Stimulated activated CD8-positive, alpha-beta memory T cell treated with anti-CD3 and anti-CD28 coated beads, Interleukin-12 subunit alpha, Interleukin-12 subunit beta, amount 100 ng/mL, for 24 hours (primary cell): ENCODE measurements at regions not wholly inside any gene's neighbourhood (a gene's known extent, or its start where the extent isn't known, plus 50 kb on each side); places are given as distances from the start of the nearest gene placed in this dataset.
"Not testable (repeated sequence)": the region's sequence is repeated elsewhere in the genome, so short reads cannot be mapped to it uniquely, and the experiment has no call there.

Experiments
- DNase-seq: peaks from one replicate; pipeline ENCODE4 v3.0.0-alpha.2; 2020; ENCODE audit errors: extremely low read depth

DNA sequence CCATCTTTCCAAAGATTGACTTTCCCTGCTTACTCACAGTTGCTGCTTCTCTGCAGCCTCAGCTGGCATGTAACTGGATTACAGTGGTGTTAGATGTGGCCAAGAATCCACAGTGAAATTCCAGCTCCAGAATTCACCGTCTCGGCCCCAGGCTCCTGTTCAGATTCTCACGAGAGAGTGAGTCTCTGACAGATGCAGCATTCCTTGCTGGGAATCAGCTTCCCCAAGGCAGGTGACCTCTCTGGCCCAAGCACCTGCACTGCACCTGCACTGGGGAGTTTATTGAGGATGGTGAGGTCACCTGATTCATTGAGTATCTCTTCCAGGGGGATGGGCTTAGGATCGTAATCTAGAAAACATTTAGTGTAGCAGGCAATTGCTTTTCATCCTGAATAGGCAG is 600.5 kb upstream of the RBFOX1 start:
- no peak for DNase-seq

DNA sequence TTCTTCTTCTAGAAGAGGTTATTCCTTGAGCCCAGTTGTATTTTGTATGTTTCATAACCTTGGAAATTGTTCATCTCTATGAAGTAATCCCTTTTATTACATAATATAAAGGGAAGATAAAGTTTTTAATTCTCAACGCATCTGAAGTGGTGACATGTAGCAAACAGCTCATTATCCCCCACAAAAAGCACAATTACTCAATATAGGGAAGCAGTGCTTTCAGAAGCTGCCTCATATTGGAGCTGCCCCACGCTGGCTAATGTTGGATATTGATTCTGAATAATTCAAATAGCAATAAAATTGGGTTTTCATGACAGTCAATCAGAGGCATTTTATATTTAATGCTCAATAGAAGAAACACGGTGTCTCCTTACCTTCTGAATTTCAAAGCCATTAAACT is 604.3 kb upstream of the RBFOX1 start:
- no peak for DNase-seq

DNA sequence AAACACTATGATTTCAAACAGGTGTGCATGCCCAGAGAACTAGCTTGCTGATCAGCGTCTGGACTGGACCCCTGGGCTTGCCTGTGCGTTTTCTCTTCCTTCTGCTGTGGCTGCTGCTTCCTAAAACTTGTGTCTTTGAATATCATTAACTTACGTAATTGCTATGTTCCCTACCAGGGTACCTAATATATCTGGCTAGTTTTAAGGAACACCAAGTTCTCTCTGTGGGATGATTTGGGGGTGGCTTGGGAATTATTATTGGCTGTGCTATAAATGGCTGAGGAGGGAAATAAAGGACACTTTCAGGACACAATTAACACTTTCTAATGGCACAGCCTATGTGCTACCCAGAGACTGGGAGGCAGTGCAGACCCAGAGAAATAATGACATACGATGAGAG is 606.0 kb upstream of the RBFOX1 start:
- DNase-seq: no peak

DNA sequence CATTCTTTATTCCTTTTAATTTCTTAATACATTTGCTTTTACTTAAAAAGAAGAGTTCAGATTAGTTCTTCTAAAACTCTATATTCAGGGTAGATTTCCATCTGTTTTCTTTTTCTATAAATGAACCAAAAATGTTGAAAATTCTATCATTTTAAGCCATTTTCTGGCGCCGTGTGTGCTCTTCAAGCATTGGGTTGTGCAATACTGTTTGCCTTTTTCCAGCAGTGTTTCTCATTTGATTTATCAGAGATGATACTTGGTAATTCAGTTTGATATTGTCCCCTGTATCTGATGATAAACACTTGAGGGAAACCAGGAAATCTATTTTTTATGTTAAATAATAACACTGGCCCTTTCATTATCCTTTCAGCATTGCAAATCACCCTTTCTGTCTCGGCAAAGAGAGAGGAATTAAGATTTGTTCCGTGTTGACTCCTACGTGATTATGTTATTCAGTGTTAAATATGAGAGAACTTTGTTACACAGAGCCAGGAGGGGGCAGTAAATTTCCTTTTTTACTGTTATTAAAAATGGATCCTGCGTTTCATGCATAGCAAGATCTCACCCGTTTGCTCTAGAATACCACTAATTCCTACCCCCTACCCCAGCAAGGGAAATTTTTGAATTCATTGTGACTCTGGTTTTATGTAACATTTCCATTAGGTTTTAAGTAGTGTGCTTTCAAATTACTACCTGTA is 606.9 kb upstream of the RBFOX1 start:
- no peak for DNase-seq

DNA sequence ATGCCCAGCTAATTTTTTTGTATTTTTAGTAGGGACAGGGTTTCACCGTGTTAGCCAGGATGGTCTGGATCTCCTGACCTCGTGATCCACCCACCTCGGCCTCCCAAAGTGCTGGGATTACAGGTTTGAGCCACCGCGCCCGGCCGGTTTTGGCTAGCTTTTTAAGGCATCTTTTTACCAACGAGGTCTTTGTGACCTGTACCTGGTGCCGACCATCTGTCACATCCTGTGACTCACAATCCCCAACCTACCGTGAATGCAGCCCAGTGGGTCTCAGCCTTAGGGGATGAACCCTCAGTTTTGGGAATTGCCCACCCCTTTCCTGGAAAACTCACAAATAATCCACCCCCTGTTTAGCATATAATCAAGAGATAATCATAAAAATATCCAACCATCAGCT is 607.4 kb upstream of the RBFOX1 start:
- DNase-seq: not testable (repeated sequence)

DNA sequence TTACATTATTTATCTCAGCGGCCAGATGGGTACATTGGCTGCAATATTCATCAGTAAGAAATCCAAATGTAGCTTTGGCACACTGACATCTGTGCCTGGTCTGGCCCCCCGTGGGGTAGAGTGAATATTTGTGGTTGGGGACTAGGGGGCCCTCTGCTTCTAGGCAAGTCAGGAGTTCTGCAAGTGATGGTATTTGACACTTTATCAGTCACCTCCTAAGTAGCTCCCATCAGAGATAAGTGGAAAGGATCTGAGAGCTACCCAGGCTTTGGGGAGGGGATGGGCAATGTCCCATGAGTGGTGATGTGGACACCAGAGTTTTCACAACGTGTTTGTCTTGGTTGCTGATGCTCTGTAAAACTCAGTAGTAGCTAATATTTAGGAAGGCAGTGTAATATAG is 609.9 kb upstream of the RBFOX1 start:
- DNase-seq: no peak

DNA sequence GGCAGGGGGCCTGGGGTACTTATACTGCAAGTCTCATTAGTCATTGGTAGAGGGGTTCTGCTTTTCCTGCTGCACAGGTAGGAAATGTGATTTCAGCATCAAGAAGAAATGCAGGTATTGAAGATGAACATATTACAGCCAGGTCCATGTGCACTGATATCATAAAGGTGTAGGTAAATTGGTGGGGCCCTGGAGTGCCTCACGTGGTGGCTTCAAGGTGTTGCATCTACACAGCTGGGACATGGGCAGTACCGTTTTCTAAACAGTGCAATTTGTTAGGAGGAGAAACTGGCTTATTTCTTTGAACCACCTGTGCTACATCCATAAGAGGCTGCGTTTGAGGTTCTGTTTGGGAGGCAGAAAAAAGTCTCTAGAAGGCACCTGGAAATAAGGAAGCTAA is 618.1 kb upstream of the RBFOX1 start:
- DNase-seq: no peak

DNA sequence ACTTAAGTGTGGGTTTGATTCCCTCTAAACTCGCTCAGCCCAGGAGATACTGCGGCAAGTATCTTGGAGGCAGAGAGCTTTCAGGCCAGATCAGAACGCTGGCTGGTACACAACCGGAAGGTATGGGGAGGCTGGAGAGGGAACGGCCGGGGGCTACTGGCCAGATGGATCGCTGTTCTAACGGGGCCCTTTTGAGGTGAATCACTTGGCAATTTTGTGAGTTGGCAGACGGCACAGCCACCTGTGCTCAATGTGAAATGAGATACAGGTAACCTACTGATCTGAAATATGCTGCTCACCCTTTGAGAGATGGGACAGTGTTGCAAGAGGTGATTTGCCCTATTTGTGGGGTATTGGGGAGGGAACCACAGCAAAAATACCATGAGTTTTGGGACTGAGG is 622.9 kb upstream of the RBFOX1 start:
- no peak for DNase-seq

DNA sequence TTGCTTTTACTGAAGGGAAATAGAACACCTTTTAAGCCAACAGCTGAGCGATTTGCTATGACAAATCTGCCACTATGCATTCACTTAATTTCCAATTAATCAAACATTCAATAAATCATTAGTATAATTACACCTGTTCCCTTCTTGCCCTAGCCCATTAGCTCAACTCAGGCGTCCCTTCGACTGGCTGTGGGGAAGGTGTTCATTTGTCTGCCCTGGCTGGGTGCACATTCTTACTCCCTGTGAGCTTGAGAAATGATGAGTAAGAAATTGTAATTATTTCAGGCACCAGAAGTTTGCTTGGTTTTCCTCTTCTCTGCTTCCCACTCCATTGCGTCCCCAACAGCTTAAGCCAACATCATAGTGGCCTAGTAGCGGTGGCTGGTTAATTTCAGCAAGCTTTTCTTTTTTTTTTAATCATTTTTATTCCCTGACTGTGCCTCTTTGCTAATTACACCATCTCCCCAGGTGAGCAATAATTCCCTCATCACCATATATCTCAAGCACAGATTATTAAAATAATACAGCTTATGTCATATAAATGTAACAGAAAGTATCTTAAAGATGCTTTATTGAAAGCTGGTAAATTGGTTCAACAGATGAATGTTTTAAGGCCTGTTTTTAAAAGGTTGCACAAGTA is 623.9 kb upstream of the RBFOX1 start:
- no peak for DNase-seq

DNA sequence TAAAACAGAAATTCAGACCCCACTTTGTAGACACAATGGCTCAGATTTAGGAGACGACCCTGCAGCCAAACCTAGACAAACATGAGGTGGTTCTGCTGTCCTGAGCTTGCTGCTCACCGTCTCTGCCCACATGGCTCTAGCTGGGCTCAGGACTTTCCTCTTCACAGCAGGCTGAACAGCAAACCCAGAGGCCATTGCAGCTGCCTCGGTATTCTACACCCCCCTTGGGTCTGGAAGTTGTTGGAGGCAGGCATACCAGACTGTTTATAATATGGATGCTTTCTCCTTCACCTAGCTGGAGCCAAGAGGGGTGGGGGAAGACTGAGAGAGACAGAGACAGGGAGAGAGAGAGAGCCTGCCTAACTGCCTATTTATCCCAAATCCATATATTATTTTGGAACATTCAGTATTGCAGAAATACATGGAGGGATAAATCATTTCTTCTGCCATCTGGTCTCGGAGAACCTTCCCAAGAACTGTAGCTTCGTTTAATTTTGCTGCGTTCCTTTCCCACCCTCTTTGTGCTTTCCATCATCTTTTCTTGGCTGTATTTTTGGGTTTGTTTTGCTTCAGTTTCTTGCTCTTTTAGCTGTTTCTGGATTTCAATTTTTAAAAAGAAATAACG is 628.2 kb upstream of the RBFOX1 start:
- no peak for DNase-seq

DNA sequence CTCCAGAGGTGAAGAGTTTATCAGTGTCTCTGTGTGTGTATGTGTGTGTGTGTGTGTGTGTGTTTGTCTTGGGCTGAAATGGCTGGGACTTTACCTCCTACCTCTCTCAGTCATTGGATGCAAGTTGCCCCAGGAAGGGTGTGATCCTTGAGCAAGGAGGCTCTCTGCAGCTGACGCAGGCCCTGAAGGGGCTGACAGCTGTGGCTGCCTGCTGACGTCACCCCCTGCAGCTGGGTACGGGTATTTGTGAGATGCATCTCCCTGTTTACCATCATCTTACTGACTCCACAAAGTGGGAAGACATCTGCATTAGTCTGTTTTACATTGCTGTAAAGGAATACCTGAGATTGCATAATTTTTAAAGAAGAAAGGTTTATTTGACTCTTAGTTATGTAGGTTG is 631.5 kb upstream of the RBFOX1 start:
- DNase-seq: no peak

DNA sequence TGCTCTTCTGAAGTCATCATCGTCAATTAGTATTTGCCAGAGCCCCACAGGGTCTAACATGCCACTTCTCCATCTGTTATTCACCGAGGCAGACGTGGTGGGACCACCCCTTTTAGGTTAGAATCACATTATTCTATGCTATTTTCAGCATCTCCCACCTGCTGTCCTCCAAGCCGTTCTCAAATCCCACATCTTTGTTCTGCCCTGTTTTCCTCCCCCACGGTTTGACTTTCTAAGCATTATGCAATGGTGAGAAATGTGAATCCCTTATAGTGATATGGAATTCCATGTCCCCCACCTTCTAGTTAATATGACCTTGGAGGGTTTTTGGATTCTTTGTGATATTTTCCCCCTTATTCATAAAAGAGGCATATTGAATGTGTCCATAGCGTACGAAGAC is 634.1 kb upstream of the RBFOX1 start:
- DNase-seq: no peak

DNA sequence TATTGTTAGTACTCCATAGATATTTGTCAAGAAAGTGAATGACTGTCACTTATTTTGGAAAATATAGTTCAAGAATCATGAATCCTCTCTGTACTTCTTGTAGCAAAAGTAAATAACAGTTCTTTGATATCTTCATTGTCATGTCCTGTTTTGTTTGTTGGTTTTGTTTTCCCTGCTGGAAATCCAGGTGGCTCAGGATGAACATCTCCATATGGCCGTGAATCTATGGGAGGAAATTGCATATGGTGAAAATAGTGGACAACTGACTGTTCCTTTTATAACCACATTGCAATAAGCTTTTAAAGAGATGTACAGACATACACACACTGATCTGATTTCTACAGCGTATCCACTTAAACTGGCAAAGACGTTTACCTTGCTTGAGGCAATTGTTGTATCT is 637.0 kb upstream of the RBFOX1 start:
- no peak for DNase-seq

DNA sequence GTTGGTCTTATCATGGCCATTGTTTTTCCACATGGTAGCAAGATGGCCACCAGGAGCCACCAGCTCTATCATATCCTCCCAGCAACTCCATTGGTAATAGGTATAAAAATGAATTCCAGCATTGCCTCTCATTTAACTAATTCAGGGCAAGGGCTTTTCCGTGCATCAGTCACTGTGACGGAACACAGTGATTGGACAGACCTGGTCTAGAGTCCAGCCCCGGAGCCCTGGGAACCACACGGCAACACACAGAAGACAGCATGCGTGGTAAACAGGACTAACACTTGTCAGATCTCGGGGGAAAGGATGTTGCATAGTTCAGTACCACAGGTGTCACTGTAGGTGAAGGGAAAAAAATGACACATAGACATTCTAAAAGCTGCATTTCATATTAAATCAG is 638.0 kb upstream of the RBFOX1 start:
- DNase-seq: no peak

DNA sequence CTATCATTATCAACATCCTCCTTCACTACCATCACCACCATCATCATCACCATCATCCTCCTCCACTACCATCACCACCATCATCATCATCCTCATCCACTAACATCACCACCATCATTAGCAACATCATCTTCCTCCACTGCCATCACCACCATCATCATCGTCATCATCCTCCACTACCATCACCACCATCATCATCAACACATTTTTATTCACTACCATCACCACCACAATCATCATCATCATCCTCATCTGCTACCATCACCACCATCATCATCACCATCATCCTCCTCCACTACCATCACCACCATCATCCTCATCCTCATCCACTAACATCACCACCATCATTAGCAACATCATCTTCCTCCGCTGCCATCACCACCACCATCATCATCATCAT is 639.2 kb upstream of the RBFOX1 start:
- not testable (repeated sequence) for DNase-seq

DNA sequence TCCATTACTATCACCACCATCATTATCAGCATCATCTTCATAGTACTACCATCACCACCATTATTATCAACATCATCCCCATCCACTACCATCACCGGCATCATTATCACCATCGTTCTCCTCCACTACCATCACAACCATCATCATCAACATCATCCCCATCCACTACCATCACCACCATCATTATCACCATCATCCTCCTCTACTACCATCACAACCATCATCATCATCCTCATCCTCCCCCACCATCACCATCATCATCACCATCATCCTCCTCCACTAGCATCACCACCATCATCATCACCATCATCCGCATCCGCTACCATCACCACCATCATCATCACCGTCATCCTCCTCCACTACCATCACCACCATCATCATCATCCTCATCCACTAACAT is 639.8 kb upstream of the RBFOX1 start:
- DNase-seq: no peak

DNA sequence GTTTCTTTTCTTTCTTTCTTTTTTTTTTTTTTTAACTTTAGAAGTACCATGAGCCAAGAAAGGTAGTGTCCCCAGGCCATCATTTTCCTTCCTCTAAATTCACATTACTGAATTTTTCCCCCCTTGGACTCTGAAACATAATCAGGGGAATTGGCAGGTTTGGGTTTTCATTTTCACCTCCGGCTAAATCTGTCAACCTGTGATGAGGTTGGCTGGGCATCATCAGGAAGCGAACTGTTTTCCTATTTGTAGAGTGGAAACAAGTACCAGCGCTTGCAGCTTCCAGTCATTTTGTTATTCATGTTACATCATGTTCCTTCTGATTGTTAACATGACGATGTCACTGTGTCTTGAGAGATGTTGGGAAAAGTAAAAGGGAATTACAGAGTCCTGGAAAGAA is 641.9 kb upstream of the RBFOX1 start:
- no peak for DNase-seq

DNA sequence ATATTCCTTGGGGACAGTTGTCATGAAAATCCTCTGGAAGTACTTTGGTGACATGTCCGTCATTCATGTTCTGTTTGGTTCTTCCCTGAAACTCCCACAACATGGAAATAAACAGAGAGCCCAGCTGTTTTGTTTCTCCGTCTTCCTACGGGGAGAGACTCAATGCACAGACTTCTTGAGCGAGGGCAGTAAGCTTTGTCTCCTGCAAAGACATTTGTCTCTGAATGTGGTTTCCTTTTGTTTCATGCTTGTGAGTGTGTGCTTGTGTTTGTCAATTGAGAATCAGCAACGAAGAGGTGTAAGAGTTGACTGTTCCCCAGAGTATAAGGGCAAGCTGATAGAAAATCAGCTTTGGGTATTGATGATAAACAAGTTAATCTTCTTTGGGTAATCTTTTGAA is 643.0 kb upstream of the RBFOX1 start:
- no peak for DNase-seq

DNA sequence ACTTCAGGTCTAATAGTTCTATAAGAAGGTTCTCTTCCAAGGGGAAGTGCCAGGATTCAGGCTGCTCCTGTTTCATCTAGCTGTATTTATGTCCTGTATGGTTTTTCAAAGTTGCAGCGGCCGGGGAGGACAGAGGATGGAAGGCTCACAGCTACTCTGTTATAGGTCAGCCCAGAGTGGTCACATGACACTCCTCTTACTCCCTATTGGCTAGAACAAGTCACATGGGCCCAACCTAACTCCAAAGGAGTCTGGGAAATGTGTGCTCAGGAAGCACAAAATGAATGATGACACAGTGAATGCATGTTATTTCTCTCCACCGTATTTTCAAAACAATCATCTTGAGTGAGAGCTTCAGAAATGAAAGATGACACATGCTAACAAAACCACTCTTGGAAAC is 645.1 kb upstream of the RBFOX1 start:
- no peak for DNase-seq

DNA sequence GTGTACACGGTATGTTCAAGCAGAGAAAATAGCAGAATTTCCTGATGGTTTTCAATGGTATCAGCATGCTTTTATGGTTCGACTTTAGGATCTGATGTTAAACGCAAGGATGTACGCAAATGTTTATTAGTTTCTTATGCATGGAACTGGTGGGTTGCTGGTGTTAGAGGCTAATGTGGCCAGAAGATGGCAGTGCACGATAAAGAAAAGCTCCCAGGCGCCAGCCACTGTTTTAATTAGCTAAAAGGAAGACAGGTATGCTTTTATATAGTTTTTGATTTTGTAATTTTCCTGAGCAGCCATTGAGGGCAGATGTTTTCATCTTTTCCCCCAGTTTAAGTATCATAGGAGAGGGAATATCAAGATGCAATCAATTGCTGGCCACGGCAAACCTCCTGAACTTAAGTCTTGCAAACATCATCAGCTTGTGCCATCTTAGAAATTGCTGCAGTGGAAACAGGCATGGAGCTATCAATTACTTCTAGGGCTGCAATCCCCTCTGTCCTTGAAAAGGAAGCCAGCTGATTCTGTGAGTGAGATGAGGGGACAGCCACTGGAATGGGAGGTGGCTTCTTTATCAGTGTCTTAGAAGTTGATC is 648.5 kb upstream of the RBFOX1 start:
- no peak for DNase-seq

DNA sequence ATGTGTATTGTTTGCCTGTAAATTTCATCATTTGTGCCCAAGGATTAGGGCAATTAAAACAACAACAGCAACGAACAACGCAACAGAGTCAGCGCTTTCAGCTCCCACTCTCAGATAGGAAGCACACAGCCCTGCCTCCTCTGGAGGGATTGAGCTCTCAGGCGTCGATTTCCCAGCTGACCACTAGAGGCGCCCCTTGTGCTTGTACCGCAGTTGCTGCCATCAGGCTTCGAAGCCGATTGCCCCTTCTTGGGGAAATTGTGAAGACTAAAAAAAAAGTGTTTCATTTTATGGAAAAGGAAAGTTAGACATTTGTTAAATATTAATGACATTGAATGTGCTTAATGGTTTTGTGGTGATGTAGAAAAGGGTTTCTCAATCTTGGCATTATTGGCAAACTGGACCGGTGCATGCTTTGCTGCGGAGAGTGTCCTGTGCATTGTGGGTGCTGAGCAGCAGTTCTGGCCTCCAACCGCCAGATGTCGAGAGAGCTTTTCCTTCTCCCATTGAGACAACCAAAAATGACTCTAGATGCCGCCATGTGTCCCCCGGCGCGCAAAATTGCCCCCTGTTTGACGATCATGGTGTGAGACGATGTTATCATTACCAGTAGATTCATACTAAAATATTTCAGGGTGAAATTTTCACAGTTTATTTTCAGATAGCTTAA is 650.4 kb upstream of the RBFOX1 start:
- no peak for DNase-seq

DNA sequence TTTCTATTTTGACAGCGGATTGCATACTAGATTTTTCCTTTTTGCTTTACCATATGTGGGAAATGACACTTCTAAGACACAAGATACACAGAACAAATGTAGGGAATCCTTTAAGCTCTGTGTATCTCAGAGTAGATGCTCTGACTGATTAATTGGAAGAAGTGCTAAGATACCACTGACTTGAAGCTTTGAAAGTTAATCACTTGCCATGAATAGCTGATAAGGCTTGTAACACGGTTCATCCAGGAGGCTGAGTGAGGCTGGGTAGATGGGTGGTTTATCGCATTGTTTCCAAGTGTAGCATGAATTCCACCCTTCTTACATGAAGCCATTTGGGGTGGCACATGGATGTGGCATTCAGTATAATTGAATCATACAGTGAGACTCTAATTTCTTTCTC is 654.1 kb upstream of the RBFOX1 start:
- DNase-seq: no peak

DNA sequence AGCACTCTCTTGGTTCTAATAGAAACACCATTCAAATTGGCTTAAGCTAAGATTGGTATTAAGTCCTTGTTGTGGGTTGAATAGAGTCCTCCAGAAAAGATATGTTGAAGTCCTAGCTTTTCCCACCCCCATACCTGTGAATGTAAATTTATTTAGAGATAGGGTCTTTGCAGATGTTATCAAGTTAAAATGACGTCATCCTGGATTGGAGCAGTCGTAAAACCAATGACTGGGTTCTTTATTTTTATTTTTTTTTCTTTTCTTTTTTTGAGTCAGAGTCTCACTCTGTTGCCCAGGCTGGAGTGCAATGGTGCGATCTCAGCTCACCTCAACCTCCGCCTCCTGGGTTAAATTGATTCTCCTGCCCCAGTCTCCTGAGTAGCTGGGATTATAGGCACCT is 658.6 kb upstream of the RBFOX1 start:
- no peak for DNase-seq
